ENCODE measurements at regions not wholly inside any gene's neighbourhood (a gene's known extent, or its start where the extent isn't known, plus 50 kb on each side); places are given as distances from the start of the nearest gene placed in this dataset.

DNA sequence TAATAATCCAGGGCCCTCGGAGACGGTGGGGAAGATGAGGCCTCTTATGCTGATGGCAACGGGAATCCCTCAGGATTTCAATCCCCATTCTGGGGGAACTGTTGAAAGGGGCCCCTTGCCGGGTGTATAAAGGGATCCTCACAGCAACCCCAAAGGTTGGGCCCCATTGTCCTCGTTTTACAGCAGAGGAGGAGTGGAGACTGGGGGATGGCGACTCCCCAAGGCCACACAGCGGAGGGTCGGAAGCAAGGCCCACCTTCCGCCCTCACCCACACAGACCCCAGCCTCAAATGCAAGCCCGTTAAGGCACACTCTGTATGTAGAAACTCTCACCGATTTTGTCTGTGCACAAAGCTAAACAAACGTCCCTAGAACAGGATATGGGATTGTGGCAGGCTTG lies 327.9 kb upstream of the DIO3 start:
- no peak for DNase-seq (ENCODE audit: extremely low read depth, insufficient read length)
- Histone ChIP-seq H3K4me3 (replicated peaks; ENCODE audit: low read depth, low read length) (no peak overlapping the region), H3K27me3 (replicated peaks; ENCODE audit: control insufficient read depth, insufficient read depth, low read length) (no peaks in the 10 kb centered on the region), H3K36me3 (ENCODE audit: control insufficient read depth, insufficient read depth, low read length) (no peaks in the 10 kb centered on the region)
- TF ChIP-seq, protein P1, sequence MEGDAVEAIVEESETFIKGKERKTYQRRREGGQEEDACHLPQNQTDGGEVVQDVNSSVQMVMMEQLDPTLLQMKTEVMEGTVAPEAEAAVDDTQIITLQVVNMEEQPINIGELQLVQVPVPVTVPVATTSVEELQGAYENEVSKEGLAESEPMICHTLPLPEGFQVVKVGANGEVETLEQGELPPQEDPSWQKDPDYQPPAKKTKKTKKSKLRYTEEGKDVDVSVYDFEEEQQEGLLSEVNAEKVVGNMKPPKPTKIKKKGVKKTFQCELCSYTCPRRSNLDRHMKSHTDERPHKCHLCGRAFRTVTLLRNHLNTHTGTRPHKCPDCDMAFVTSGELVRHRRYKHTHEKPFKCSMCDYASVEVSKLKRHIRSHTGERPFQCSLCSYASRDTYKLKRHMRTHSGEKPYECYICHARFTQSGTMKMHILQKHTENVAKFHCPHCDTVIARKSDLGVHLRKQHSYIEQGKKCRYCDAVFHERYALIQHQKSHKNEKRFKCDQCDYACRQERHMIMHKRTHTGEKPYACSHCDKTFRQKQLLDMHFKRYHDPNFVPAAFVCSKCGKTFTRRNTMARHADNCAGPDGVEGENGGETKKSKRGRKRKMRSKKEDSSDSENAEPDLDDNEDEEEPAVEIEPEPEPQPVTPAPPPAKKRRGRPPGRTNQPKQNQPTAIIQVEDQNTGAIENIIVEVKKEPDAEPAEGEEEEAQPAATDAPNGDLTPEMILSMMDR (IDR thresholded peaks at IDR 0.05; ENCODE audit: insufficient read depth, low read length, poor library complexity, severe bottlenecking): no peak

DNA sequence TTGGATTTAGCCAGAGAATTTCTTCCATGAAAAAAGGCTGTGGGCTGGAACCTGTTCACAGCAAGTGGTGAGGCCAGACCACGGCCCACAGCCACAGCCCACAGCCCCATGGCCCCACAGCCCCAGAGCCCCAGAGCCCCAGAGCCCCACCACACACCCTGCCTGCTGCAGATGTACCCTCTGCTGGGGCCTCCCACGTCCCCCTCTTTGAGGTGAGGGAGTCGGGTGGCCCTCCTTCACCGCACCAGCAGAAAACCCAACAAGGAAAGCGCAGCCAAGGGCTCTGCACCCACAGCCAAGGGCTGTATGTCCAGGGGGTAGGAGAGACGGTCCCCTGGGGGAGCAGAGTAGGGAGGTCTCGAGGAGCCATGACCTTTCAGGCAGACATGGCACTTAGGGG lies 327.5 kb upstream of the DIO3 start:
- TF ChIP-seq, protein P1 (IDR thresholded peaks at IDR 0.05; ENCODE audit: insufficient read depth, low read length, poor library complexity, severe bottlenecking): no peak
- no peak for DNase-seq (ENCODE audit: extremely low read depth, insufficient read length)
- Histone ChIP-seq H3K27me3 (replicated peaks; ENCODE audit: control insufficient read depth, insufficient read depth, low read length) (no peaks in the 10 kb centered on the region), H3K36me3 (ENCODE audit: control insufficient read depth, insufficient read depth, low read length) (no peaks in the 10 kb centered on the region), H3K4me3 (replicated peaks; ENCODE audit: low read depth, low read length) (no peak overlapping the region)

DNA sequence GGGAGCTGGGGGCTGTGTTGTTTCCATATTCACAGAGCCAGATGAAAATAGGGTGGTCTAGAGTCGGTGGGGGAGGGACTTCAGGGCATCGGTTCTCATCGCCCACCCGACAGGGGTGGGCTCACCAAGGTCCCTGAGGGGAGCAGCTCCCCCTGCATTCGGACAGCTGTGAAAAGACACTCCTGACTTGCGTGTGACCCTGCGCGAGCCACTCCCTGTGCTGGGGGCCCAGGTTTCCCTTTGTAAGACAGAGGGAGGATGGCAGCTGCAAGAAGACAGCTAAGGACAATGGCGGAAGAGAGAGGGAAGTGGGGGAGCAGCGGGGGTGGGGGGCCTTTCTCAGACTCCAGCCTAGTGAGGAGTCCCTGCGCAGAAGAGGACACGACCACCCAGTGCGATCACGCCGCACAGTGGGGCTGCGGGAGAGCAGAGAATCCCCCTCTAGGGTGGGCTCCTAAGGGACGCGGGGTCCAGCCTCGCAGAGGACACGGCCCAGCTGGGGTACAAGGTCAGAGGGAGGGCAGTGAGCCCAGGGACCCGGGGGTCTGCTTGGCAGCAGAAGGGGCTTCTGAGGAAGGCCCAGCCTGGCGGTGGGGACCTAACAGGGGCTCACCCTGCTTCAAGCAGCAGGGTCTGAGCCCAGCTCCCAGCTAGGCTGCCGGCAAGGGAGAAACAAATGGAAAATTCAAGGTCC lies 326.9 kb upstream of the DIO3 start:
- Histone ChIP-seq H3K4me3 (replicated peaks; ENCODE audit: low read depth, low read length) (no peak overlapping the region), H3K27me3 (replicated peaks; ENCODE audit: control insufficient read depth, insufficient read depth, low read length) (no peaks in the 10 kb centered on the region), H3K36me3 (ENCODE audit: control insufficient read depth, insufficient read depth, low read length) (no peaks in the 10 kb centered on the region)
- TF ChIP-seq, protein P1 (IDR thresholded peaks at IDR 0.05; ENCODE audit: insufficient read depth, low read length, poor library complexity, severe bottlenecking): no peak
- no peak for DNase-seq (ENCODE audit: extremely low read depth, insufficient read length)

DNA sequence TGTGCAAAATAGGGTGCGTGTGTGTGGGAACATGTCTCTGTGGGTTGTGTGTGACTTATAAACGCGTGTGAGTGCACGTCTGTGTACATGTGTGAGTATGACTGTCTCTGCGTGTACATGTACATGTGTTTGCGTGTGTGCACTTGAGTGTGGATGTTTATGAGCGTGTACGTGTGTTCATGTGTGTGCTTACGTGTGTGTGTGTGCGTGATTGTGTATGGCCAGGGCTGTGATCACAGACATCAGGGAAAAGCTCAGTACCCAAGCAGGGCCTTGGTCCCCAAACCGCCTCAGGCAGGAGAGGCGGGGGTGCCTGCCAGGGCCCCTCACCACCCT lies 326.3 kb upstream of the DIO3 start:
- H3K27me3 ChIP-seq (replicated peaks; ENCODE audit: control insufficient read depth, insufficient read depth, low read length): no peaks in the 10 kb centered on the region
- no peaks in the 10 kb centered on the region for H3K36me3 ChIP-seq (ENCODE audit: control insufficient read depth, insufficient read depth, low read length)
- TF ChIP-seq, protein P1 (IDR thresholded peaks at IDR 0.05; ENCODE audit: insufficient read depth, low read length, poor library complexity, severe bottlenecking): no peak
- no peak overlapping the region for H3K4me3 ChIP-seq (replicated peaks; ENCODE audit: low read depth, low read length)
- no peak for DNase-seq (ENCODE audit: extremely low read depth, insufficient read length)

DNA sequence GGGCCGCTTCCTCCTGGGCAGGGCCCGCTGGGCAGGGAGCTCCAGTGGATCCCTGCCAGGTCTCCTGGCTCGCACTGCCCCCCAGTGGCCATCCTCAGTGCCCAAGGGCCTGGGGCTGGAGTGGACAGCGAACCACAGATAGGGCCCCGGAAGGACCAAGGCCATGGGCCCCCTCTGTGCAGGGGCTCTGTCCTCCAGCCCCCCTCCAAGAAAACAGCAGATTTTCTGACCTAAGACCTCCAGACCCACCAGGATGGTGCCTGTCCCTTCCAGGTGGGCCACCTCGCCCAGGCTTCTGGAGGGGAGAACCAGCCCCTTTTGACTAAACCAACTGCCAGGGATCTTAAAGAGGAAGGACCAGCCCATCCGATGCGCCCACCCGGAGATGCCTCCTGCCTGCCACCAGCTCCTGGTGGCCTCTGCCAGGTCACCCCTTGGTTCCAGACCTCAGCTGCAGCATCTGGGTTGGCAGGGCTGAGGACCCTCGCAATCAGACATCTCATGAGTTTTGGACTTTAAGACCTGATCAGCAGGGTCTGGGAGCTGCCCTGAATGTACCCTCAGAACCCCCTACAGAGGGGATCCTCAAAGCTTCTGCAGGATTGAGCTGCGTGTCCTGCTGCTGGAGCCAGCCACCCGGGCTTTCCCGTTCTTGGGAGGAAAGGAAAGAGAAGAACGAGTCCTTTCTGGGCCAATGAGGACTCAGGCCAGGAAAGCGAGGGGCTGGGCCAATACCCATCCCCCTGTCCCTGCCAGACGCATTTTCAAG lies 325.8 kb upstream of the DIO3 start:
- Histone ChIP-seq H3K4me3 (replicated peaks; ENCODE audit: low read depth, low read length) (no peak overlapping the region), H3K27me3 (replicated peaks; ENCODE audit: control insufficient read depth, insufficient read depth, low read length) (no peaks in the 10 kb centered on the region), H3K36me3 (ENCODE audit: control insufficient read depth, insufficient read depth, low read length) (no peaks in the 10 kb centered on the region)
- TF ChIP-seq, protein P1 (IDR thresholded peaks at IDR 0.05; ENCODE audit: insufficient read depth, low read length, poor library complexity, severe bottlenecking): no peak
- no peak for DNase-seq (ENCODE audit: extremely low read depth, insufficient read length)
